ENCODE measurements at regions not wholly inside any gene's neighbourhood (a gene's known extent, or its start where the extent isn't known, plus 50 kb on each side); places are given as distances from the start of the nearest gene placed in this dataset.

DNA sequence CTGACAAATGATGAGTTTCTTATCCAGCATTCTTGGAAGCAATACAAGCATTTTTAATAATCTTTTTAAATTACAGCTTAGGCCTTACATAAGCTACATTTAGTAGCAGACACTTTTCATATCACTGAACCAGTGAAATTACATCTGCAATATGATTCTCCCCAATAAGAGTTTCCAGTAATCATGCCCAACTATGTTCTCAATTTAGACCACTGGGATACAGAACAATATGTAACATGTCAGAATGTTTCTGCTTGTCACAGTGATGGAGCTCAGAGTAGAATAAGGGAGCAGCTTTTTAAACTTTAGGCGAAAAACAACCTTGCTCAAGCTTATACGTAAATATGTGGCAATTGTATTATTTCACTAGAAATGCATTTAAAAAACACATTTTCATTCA, 1132.2 kb downstream of the FAT4 start:
- TF ChIP-seq, protein P1, sequence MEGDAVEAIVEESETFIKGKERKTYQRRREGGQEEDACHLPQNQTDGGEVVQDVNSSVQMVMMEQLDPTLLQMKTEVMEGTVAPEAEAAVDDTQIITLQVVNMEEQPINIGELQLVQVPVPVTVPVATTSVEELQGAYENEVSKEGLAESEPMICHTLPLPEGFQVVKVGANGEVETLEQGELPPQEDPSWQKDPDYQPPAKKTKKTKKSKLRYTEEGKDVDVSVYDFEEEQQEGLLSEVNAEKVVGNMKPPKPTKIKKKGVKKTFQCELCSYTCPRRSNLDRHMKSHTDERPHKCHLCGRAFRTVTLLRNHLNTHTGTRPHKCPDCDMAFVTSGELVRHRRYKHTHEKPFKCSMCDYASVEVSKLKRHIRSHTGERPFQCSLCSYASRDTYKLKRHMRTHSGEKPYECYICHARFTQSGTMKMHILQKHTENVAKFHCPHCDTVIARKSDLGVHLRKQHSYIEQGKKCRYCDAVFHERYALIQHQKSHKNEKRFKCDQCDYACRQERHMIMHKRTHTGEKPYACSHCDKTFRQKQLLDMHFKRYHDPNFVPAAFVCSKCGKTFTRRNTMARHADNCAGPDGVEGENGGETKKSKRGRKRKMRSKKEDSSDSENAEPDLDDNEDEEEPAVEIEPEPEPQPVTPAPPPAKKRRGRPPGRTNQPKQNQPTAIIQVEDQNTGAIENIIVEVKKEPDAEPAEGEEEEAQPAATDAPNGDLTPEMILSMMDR (IDR thresholded peaks at IDR 0.05): no peak

DNA sequence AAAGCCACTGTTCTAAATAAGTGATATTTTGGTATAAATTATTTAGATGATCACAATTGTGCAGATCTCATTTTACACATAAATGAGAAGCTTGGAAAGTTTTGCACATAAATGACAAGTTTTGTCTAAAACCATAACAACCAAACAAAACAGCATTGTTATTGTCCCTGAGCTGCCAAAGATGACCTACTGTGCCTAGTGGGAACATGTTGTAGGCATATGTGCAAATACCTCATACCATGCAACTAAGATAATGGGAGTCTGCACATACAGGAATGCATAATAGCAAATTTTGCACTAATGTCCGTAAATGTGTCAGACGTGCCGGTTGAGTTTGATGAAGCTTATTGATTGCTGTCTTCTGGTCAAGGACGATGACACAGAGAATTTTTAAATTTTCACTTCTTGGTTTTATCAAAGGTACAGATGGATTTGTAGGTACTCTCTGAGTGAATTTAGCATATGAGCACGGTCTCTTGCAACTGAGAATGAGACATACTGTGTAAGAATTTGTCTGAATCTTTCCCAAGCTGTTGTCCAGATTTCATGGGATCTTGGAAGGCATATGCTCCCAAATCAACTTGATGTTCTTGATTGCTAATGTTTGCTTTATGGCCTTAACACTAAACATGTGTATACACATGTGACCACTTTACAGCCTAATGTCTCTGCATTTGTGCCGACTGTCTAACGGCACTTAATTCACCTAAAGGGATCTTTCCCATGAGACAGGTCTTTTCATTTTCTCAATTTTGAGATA, 1133.5 kb downstream of the FAT4 start:
- TF ChIP-seq, protein P1 (IDR thresholded peaks at IDR 0.05): no peak

DNA sequence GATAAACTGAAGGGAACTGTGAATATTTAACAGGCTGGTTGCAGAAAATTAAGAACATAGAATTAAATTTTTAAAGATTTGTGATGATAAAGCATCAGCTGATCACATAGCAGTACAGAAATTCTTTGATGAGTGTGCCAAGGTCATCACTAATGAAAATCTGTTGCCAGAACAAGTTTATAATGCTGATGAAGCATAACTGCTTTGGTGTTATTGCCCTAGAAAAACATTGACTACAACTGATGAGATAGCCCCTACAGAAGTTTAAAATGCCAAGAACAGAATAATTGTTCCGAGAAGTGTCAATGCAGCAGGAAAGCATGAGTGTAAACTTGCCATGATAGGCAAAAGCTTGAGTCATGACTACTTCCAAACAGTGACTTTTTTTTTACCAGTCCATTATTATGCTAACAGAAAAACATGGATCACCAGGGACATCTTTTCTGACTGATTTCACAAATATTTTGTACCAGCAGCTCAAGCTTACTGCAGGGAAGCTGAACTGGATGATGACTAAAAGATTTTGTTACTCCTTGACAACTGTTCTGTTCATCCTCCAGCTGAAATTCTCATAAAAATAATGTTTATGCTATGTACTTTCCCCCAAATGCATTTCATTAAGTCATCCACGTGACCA, 1136.6 kb downstream of the FAT4 start:
- TF ChIP-seq, protein P1 (IDR thresholded peaks at IDR 0.05): no peak

DNA sequence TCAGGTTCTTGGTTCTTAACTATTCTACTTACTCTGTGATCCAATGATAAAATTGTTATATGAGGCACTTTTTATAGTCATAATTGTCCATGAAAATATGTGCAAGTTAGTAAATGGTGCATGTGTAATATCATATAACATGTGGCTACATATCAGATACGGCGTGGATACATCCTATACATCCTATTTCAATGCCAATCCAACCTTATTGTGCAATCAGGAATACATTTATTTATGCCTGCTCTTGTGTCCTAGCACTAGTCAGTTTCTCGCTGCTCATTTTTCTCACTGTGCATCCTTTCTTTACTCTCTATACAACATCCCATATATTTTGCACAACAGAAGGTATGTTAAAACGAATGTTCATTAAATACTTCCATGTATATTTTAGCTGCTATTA, 1141.1 kb downstream of the FAT4 start:
- TF ChIP-seq, protein P1 (IDR thresholded peaks at IDR 0.05): no peak

DNA sequence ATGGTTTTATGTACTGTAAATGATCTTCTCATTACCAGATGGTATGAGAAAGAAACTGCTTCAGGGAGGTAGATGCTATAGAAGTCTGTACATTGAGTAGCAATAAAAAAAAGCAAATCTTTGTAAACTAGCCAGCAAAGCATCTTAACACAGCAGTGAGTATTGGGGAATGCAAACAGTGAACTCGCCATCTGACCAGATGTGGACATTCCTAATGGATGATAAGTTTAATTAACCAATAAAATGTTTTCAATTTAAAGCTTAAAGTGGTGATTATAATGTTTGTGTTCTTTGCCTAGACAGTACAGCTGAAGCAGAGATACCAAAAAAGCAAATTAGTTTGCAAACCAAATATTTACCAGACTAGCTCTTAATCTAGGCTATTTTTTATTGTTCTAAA, 1144.2 kb downstream of the FAT4 start:
- TF ChIP-seq, protein P1 (IDR thresholded peaks at IDR 0.05): no peak

DNA sequence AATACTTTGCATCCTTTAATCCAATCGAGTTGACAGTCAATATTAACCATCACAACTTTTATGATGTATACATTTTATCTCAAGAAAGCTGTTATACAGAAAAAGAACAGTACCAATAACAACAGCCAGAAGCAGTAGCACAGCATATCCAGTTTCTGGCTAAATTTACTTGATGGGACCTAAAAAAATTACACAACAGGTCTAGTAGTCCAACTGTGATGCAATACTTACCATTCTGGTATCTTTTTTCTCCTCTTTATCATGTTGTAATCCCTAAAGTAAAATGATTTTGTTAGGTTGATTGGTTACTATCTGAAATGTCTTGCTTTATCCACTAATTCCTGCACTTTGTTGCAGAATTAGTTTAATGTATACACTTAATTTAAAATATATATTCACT, 1150.6 kb downstream of the FAT4 start:
- TF ChIP-seq, protein P1 (IDR thresholded peaks at IDR 0.05): no peak

DNA sequence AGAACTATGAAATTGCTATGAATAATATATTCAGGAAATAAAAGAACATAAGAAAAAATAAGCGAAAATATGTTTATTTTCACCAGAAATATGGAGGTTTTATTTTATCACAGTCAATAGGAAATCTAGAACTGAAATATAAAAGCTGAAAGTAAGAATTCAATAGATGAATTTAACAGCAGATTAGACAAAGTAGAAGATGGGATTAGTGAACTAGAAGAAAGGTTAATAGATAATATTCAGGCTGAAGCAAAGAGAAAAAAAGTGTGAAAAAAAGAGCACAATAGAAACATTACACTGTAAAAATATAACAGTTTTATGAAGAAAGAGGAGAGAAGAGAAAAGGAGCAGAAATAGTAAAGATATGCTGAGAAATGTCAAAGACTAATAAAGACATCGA, 1152.1 kb downstream of the FAT4 start:
- TF ChIP-seq, protein P1 (IDR thresholded peaks at IDR 0.05): no peak
